ENCODE measurements at regions not wholly inside any gene's neighbourhood (a gene's known extent, or its start where the extent isn't known, plus 50 kb on each side); places are given as distances from the start of the nearest gene placed in this dataset.

- TF ChIP-seq CTCF (conservative IDR thresholded peaks at IDR 0.05 in 1 of 2, IDR thresholded peaks at IDR 0.05 in 1 of 2; ENCODE audit: extremely low read depth in 1 of 2, insufficient read depth in 1 of 2, low read depth in 1 of 2, low read length in 2 of 2) (no peak), EZH2 (IDR thresholded peaks at IDR 0.05; ENCODE audit: borderline replicate concordance, low read length) (no peak)
Observed at GRCh38 chr5:174245516-174246075, 200.1 kb downstream of the NSG2 start.

Data from mammary epithelial cell (primary cell).